HCEC 1CT (cell line): ENCODE measurements at regions not wholly inside any gene's neighbourhood (a gene's known extent, or its start where the extent isn't known, plus 50 kb on each side); places are given as distances from the start of the nearest gene placed in this dataset.

Experiments
- DNase-seq: peaks from one replicate; pipeline ENCODE4 v3.0.0-alpha.2; 2017

DNA sequence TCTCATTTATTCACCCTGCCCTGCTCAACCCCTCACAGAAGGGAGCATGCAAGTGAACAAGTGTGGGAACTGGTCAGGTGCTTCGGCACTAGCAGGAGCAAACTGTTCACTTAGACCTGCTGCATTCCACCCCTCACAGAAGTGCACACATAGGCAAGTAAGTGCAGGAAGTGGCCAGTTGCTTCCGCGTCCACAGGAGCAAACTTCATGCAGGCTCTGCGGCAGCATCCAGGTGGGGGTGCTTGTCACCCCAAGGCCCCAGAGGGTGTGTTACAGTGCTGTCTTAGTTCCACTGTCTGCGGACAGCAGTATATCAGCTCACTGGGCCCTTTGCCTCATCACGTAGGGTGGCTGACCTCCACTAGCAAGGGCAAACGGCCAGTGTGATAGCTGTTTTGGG is 167.3 kb upstream of the AVPR1A start:
- DNase-seq: no peak

DNA sequence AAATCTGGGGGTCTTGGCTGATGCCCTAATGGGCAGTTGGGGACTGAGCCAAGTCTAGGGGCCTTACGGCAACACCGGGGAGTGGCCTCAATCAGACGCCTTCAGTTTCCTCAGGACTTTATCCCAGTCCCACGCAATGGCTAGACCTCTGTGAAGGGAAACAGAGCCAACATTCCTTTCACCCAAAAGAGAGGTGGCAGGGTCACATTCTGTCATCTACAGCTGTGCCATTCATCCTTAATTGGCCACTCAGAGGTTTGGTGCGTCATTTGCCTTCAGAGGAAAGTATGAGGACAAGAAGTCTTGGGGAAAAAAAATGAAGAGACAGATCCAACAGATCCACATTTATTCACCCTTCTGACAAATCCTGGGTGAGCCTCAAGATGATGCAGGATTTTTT is 166.9 kb upstream of the AVPR1A start:
- DNase-seq: no peak

DNA sequence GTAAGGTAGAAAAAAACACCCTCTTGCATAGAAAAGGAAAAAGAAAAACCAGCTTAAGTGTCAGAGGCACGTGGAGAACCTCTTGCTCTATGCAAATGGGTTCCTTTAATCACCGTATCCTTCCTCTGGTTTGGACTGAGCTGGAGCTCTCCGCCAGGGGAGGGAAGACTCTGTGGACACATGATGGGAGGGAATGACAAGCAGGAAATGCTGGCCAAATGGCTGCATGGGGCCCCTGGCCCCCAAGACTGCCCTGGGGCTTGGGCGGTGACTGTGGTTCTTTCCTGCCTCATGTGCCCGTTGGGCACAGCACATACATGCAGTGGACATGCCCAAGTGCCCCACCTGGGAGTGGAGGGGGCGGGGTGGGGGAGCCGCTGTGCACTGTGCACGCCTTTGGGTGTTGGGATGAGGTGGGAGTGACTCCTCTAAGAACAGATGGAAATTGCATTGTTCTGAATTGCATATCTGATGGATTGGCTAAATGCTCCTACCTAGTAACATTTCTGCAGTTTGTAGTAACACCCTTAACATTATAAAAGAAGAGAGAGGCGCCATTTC is 166.4 kb upstream of the AVPR1A start:
- DNase-seq: no peak

- DNase-seq: no peak
Observed at GRCh38 chr12:63313139-63313538, 162.1 kb upstream of the AVPR1A start.

- no peak for DNase-seq
Observed at GRCh38 chr12:63308671-63309070, 157.7 kb upstream of the AVPR1A start.

- no peak for DNase-seq
Observed at GRCh38 chr12:63307849-63308248, 156.8 kb upstream of the AVPR1A start.

- no peak for DNase-seq
Observed at GRCh38 chr12:63305901-63306875, 155.2 kb upstream of the AVPR1A start.

DNA sequence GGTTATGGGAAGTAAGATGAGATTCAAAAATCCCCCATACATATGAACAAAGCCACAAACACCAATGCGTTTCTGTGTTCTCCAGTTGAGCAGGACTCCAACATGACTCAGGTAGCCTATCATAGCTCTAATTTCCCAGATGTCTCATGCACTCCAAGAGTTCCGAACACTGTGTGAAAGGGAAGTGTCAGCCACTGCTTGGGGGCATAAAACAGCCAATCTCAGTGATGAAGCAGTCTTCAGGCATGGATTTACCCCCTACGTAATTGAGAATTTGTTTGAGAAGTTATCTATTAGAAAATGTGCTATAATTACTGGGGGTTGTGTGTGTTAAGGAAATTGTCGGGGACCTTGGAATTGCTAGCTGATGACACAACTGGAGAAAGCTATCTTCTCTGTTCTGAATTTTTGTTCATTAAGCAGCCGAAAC is 153.9 kb upstream of the AVPR1A start:
- no peak for DNase-seq

DNA sequence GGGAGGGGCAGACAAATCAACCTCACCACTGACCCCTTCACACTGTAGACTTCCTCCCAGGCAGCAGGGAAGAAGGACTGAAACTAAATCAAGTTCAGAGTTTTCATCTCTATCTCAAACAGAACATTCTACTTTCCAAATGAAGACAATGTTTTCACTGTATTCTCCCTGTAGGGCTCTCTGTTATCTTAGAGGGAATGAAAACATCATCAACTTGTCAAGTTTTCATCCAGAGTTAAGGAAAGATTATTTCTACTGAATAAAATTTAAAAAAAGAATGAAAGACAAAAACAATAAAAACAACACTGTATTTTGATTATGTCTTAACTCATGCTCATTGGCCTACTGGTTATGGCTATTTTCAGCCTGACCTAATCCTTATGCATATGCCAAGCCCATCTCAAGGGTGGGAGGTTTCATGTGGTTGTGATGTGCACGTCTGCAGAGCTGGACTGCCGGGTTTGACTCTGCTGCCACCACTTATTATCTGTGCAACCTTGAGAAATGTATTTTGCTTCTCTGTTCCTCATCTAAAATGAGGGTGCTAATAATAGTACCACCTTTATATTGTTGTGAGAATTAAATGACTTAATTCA is 152.0 kb upstream of the AVPR1A start:
- no peak for DNase-seq

GRCh38 chr12:63302269-63302940 is 151.4 kb upstream of the AVPR1A start:
- no peak for DNase-seq

DNA sequence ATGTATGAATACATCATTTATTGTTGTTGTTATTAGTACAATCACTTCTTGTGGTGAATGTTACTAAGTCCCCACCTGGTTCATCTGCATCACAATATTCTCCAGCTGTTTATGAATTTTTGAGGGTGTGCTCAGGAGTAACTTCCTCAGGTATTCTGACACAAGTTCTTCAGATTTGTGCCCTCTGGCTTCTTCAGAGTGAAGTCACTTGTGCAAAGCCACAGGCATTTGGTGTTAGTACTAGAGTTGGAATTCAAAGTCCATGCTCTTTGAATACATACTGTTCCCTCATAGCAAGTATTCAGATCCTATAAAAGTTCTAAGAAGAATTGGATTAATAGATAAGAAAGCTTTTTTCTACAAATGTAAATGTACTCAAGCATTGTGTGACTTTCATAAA is 150.3 kb upstream of the AVPR1A start:
- DNase-seq: no peak

DNA sequence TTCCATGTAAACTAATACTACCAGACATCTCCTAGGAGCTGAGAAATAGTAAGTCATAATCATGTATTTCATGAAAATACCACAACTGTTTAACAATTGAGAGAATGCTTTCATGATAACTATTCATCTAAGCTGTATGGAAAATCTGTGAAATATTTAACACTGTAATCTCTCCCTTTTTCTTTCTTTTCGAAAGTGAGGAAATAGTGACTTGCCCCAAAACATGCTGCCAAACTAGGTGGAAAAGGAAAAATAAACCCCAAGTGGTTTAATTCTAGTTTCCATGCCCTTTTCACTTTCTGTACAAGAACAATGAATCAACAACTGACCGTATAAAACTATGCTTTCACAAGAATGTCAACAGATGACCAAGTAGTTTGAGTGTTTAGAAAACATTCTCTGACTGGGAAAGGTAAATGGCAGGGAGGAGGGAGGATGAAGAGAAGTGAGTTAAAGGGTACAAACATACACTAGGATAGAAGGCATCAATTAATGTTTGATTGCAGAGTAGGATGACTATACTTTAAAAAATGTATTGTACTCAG is 147.5 kb upstream of the AVPR1A start:
- DNase-seq: no peak

DNA sequence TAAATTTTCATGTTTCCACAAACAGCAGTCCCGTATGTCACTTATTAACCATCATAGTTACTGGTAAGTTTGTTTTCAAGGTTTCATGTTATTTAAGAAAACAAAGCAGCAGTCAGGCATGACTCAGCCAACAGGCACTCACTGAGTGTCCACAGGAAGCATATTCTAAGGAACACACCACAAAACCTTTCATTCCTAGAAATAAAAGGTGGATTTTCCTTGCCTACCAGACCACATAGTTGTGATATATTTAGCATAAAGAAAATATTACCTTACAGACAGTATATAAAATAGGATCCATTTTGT is 143.3 kb upstream of the AVPR1A start:
- DNase-seq: peak; percentile 10

- no peak for DNase-seq
Observed at GRCh38 chr12:63292471-63293221, 141.6 kb upstream of the AVPR1A start.

DNA sequence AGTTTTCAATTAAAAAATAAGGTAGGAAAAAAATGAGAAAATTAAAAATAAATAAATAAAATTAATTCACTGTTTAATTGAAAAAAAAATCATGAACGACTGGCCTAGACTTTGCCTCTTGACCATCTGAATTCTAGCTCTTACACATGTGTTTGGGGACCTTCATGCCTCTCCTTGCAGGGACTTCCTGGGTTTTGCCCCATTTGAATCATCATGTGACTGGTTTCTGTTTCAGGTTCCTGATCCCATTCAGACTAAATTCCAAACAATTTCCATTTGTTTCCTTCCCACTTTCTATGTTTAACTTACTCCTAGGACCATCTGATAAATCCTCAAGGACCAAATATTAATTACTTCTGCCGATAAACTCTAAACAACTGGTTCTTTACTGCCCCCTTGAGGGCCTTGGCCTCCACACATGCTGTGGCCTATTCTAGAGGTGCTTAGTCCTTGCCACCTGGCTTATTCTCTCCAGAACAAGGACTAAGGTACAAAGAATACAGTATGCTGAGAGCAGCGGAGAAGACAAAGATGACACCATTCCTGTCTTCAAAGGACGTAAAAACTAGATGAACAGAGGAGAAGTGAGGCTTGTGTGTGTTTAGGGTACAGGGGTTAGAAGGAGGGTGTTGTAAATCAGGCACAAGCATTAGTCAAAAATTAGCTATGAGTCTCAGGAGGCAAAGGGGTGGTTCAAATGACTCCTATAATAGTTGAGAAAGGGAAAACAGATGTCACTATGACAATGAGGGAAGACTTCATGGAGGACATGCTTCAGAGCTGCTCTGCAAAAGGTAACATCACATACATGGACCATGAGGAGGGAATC is 125.8 kb upstream of the AVPR1A start:
- DNase-seq: no peak

DNA sequence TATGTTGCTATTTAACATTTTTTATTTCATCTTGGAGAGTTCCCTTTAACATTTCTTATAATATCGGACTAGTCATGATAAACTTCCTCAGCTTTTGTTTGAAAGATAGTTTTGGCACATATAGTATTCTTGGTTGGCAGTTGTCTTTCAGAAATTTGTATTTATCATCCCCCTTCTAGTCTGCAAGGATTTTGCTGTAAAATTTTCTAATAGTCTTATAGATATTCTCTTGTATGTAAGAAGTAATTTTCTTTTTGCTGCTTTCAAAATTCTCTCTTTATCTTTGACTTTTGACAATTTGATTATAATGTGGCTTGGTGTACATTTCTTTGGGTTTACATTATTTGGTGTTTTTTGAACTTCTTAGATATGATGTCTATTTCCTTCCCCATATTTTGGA is 116.0 kb upstream of the AVPR1A start:
- no peak for DNase-seq

GRCh38 chr12:63264629-63265028 is 113.6 kb upstream of the AVPR1A start:
- DNase-seq: no peak

GRCh38 chr12:63250486-63250885 is 99.5 kb upstream of the AVPR1A start:
- DNase-seq: no peak

DNA sequence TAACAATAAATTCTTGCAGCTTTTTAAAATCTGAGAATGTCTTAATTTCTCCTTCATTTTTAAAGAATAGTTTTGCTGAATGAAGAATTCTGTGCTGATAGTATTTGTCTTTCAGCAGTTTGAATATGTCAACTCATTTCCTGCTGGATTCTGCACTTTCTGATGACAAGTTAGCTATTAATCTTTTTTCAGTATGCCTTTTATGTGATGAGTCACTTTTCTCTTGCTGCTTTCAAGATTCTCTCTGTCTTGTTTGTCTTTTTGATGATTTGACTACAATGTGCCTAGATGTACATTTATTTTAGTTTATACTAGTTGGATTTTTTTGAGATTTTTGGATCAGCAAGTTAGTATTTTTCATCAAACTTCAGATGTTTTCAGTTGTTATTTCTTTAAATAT is 87.9 kb upstream of the AVPR1A start:
- no peak for DNase-seq

DNA sequence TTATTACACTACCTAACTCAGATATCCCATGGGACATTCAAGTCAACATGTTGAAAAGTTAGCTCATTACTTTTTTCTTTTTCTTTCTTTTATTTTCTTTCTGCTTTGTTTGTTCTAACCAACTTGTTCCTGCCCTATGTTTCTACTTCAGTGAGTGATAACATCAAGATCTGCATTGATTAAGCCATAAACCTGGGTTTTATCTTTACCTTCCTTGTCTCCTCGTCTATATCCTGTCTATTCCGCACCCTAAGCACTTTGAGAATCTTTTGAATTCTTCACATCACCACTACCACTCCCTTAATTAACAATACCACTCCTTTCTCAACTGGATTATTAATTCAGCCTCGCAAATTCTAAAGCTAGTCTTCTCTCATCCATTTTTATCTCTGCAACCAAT is 81.9 kb upstream of the AVPR1A start:
- no peak for DNase-seq

DNA sequence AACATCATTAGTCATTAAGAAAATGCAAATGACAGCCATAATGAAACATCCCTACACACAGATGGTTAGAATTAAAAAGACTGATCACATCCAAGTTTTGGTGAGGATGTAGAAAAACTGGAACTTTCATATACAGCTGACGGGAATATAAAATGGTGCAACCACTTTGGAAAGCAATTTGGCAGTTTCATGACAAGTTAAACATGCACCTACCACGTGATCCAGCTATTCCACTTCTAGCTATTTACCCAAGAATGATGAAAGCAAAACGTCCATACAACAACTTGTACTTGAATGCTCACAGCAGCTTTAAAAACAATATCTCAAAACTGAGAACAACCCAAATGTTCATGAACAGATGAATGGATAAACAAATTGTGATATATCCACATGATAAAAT is 77.9 kb upstream of the AVPR1A start:
- DNase-seq: no peak
